HepG2 (cell line): ENCODE measurements at regions not wholly inside any gene's neighbourhood (a gene's known extent, or its start where the extent isn't known, plus 50 kb on each side); places are given as distances from the start of the nearest gene placed in this dataset.

Experiments used
- ATAC-seq: fragments of 200-7000 bp; cut with Tn5 transposase; 3 replicates; pipeline ENCODE4 v1.9.1; 2020; ENCODE audit warnings: mild to moderate bottlenecking, moderate library complexity
- BruUV-seq: library from RNA; stranded (reverse); fragments of 400-500 nt; replicated peaks from 2 replicates; lab custom pipeline; 2021; lab: Mats Ljungman, UMichigan
- CTCF ChIA-PET: fragments of 300-600 bp; formaldehyde crosslinking; extraction: SDS; loops from one replicate; lab custom pipeline; 2021; ENCODE audit warnings: low total read pairs, inconsistent platforms, low intra/inter-chr PET ratio; lab: Yijun Ruan, JAX
- POLR2A ChIA-PET: fragments of 350-600 bp; sonication (Branson Sonifier 250); formaldehyde crosslinking; loops from one replicate; lab custom pipeline; 2020; ENCODE audit warnings: antibody characterized with exemption, inconsistent platforms; lab: Yijun Ruan, JAX
- DNase-seq: peaks from one replicate; pipeline ENCODE4 v3.0.0-alpha.2; 2015; ENCODE audit warnings: low spot score
- FAIRE-seq: peaks from 3 replicates; lab custom pipeline; 2011; peaks lifted over from hg19 to GRCh38; lab: Jason Lieb, UNC
- H2AFZ ChIP-seq: one replicate; pipeline ENCODE4 v1.6.1; 2011; ENCODE audit warnings: low read length, inconsistent platforms
- H3K27ac ChIP-seq: fragments of 300-600 bp; 3 replicates; pipeline ENCODE4 v1.8.0; 2011; ENCODE audit warnings: mixed run types, mild to moderate bottlenecking, mixed read lengths, low read length, inconsistent platforms; ENCODE audit not compliant: insufficient read depth; ENCODE audit errors: extremely low read length
- H3K27me3 ChIP-seq, 2 experiments: fragments of 200-600 bp in 1 of 2; 2 replicates in 1 of 2; 3 replicates in 1 of 2; pipeline versions ENCODE4 v1.6.0 to v1.8.0; 2011; ENCODE audit warnings: low read length in 2 of 2, mild to moderate bottlenecking in 2 of 2, moderate library complexity in 2 of 2, inconsistent platforms in 1 of 2; ENCODE audit not compliant: insufficient read depth in 2 of 2, control insufficient read depth in 1 of 2
- H3K36me3 ChIP-seq, 2 experiments: fragments of 200-600 bp in 1 of 2; replicated peaks in 1 of 2; 2 replicates in 1 of 2; 3 replicates in 1 of 2; pipeline versions ENCODE4 v1.5.1 to v1.8.0; 2011; ENCODE audit warnings: low read length in 2 of 2, inconsistent platforms in 1 of 2; ENCODE audit not compliant: insufficient read depth in 2 of 2, control insufficient read depth in 1 of 2
- H3K4me1 ChIP-seq: 2 replicates; pipeline ENCODE4 v1.5.1; 2012; ENCODE audit warnings: low read length, inconsistent platforms; ENCODE audit not compliant: insufficient read depth
- H3K4me2 ChIP-seq: 2 replicates; pipeline ENCODE4 v1.6.0; 2011; ENCODE audit warnings: low read depth, low read length, inconsistent platforms
- H3K4me3 ChIP-seq, 3 experiments: fragments of 200-600 bp in 1 of 3; sonication (generic), shearing (Covaris generic) in 1 of 3; replicated peaks in 1 of 3; 2 replicates each; pipeline ENCODE4 v1.5.1; 2011 to 2016; ENCODE audit warnings: low read length in 3 of 3, inconsistent platforms in 2 of 3, low read depth in 2 of 3, mild to moderate bottlenecking in 2 of 3, control low read depth in 1 of 3, mixed read lengths in 1 of 3; ENCODE audit not compliant: insufficient read depth in 1 of 3
- H3K79me2 ChIP-seq: one replicate; pipeline ENCODE4 v1.6.1; 2011; ENCODE audit warnings: low read length, inconsistent platforms; ENCODE audit not compliant: insufficient read depth
- H3K9ac ChIP-seq: 2 replicates; pipeline ENCODE4 v1.6.0; 2011; ENCODE audit warnings: mild to moderate bottlenecking, low read depth, low read length, inconsistent platforms; ENCODE audit not compliant: insufficient read depth
- H3K9me3 ChIP-seq: 2 replicates; pipeline ENCODE4 v1.5.1; 2012; ENCODE audit warnings: mild to moderate bottlenecking, low read length
- H4K20me1 ChIP-seq: 2 replicates; pipeline ENCODE4 v1.6.0; 2011; ENCODE audit warnings: inconsistent platforms, mild to moderate bottlenecking, low read length, moderate library complexity; ENCODE audit not compliant: insufficient read depth
- CERS6 ChIP-seq: sonication (generic); formaldehyde crosslinking; IDR thresholded peaks from 2 replicates; pipeline ENCODE4 v1.5.0; 2020; ENCODE audit warnings: missing genetic modification reagents
- EEA1 ChIP-seq: sonication (generic); formaldehyde crosslinking; IDR thresholded peaks from 2 replicates; pipeline ENCODE4 v1.5.1; 2020; ENCODE audit warnings: mild to moderate bottlenecking, missing genetic modification reagents, borderline replicate concordance
- FOSL1 ChIP-seq: sonication (generic); formaldehyde crosslinking; IDR thresholded peaks from 2 replicates; pipeline ENCODE4 v1.9.0; 2021; ENCODE audit warnings: missing genetic modification reagents, borderline replicate concordance
- HMG20B ChIP-seq: conservative IDR thresholded peaks from 2 replicates; pipeline ENCODE4 v1.6.1; 2016; ENCODE audit warnings: missing genetic modification reagents, missing compliant biosample characterization
- HNRNPL ChIP-seq: fragments of 200-400 bp; formaldehyde crosslinking; IDR thresholded peaks from 2 replicates; pipeline ENCODE4 v1.6.1; 2017; ENCODE audit warnings: mild to moderate bottlenecking, low read depth, low read length
- KLF15 ChIP-seq: sonication (generic); formaldehyde crosslinking; IDR thresholded peaks from 2 replicates; pipeline ENCODE4 v1.8.1; 2023; ENCODE audit warnings: borderline replicate concordance, mild to moderate bottlenecking, inconsistent platforms, missing genetic modification reagents, mixed read lengths
- MAF1 ChIP-seq: sonication (generic); formaldehyde crosslinking; IDR thresholded peaks from 2 replicates; pipeline ENCODE4 v1.5.0; 2020; ENCODE audit warnings: missing genetic modification reagents, borderline replicate concordance
- MTA3 ChIP-seq: sonication (generic); formaldehyde crosslinking; IDR thresholded peaks from 2 replicates; pipeline ENCODE4 v1.4.0; 2020; ENCODE audit warnings: missing genetic modification reagents
- MTERF4 ChIP-seq: sonication (generic); formaldehyde crosslinking; IDR thresholded peaks from 2 replicates; pipeline ENCODE4 v1.8.0; 2023; ENCODE audit warnings: mild to moderate bottlenecking, missing genetic modification reagents
- POLR2AphosphoS2 ChIP-seq: IDR thresholded peaks from 2 replicates; pipeline ENCODE4 v1.6.1; 2011; ENCODE audit warnings: low read depth, low read length, improper control_type of control experiment
- RARA ChIP-seq: IDR thresholded peaks from 2 replicates; pipeline ENCODE4 v1.6.1; 2016; ENCODE audit warnings: missing genetic modification reagents, missing compliant biosample characterization
- RFXAP ChIP-seq: sonication (generic); formaldehyde crosslinking; IDR thresholded peaks from 2 replicates; pipeline ENCODE4 v1.4.0; 2020; ENCODE audit warnings: missing genetic modification reagents, borderline replicate concordance
- SPEN ChIP-seq: sonication (generic); formaldehyde crosslinking; IDR thresholded peaks from 2 replicates; pipeline ENCODE4 v1.5.1; 2020; ENCODE audit warnings: low read depth, mild to moderate bottlenecking, missing genetic modification reagents
- TGIF2 ChIP-seq: IDR thresholded peaks from 2 replicates; pipeline ENCODE4 v1.6.1; 2016; ENCODE audit warnings: control low read depth, missing compliant biosample characterization
- ZBTB20 ChIP-seq: sonication (generic); formaldehyde crosslinking; IDR thresholded peaks from 2 replicates; pipeline ENCODE4 v1.8.1; 2023; ENCODE audit warnings: missing genetic modification reagents, low read depth, mild to moderate bottlenecking, borderline replicate concordance
- ZFP90 ChIP-seq: sonication (generic); formaldehyde crosslinking; IDR thresholded peaks from 2 replicates; pipeline ENCODE4 v1.8.0; 2022; ENCODE audit warnings: missing genetic modification reagents, mild to moderate bottlenecking, inconsistent platforms, borderline replicate concordance
- ZNF501 ChIP-seq: sonication (generic); formaldehyde crosslinking; IDR thresholded peaks from 2 replicates; pipeline ENCODE4 v1.5.1; 2020; ENCODE audit warnings: mild to moderate bottlenecking, moderate library complexity, missing genetic modification reagents
- ZNF605 ChIP-seq: sonication (generic); formaldehyde crosslinking; IDR thresholded peaks from 2 replicates; pipeline ENCODE4 v1.8.0; 2022; ENCODE audit warnings: mild to moderate bottlenecking, missing genetic modification reagents
- ZNF773 ChIP-seq: sonication (generic); formaldehyde crosslinking; IDR thresholded peaks from 2 replicates; pipeline ENCODE4 v1.4.0; 2020; ENCODE audit warnings: missing genetic modification reagents, borderline replicate concordance
- WGBS: methylation state at CpG from one replicate; pipeline ENCODE4 v1.1.6; 2017; ENCODE audit warnings: low lambda C conversion rate; 5-methylcytosine and 5-hydroxymethylcytosine counted together
- in situ Hi-C: cut with HindIII; loops from 2 replicates; pipeline ENCODE4 v1.10.0; 2017; ENCODE audit warnings: low pct_unique_long_range_greater_than_20kb; ENCODE audit not compliant: extremely low pct_ligation_motif_present
- intact Hi-C: fragments of 100-400 bp; cut with micrococcal nuclease; formaldehyde crosslinking; loops from one replicate; pipeline ENCODE4 v1.10.0; 2022; ENCODE audit not compliant: unreplicated experiment

- DNase-seq (no peak), FAIRE-seq (no peak), ATAC-seq (no peak)
- Histone ChIP-seq H2AFZ (no peak overlapping the region), H3K27ac (no peak overlapping the region), H3K4me1 (no peaks in the 10 kb centered on the region), H3K27me3 (peaks cover 0 to 7% of the 10 kb centered on the region in 2 experiments; a peak in 1 of 5 replicates), H3K4me3 (no peak overlapping the region), H3K79me2 (no peaks in the 10 kb centered on the region), H3K9ac (no peak overlapping the region), H3K9me3 (no peaks in the 10 kb centered on the region), H4K20me1 (no peaks in the 10 kb centered on the region), H3K4me2 (no peak overlapping the region), H3K36me3 (no peaks in the 10 kb centered on the region)
- no peak for TF ChIP-seq ZNF605 (CRISPR knock-in tag)
- TF ChIP-seq POLR2AphosphoS2 = no peak
- TF ChIP-seq MTA3 (CRISPR knock-in tag) = no peak
- no peak for TF ChIP-seq MAF1 (CRISPR knock-in tag)
- TF ChIP-seq ZNF501 = no peak
- ChIA-PET POLR2A (no interaction called here), CTCF (no interaction called here)
- in situ Hi-C loops = no loop called here
- intact Hi-C loops = no loop called here
- no TSS peak for BruUV-seq
- WGBS = 26% methylated on average over 10 of the region's 10 CpGs
Observed at GRCh38 chr20:60107621-60108390, 149.6 kb downstream of the CDH26 start.

GRCh38 chr20:60108397-60108796 lies 150.2 kb downstream of the CDH26 start:
- Histone ChIP-seq H4K20me1 (no peaks in the 10 kb centered on the region), H2AFZ (no peak overlapping the region), H3K9ac (no peak overlapping the region), H3K4me2 (no peak overlapping the region), H3K79me2 (no peaks in the 10 kb centered on the region), H3K36me3 (no peaks in the 10 kb centered on the region), H3K9me3 (no peaks in the 10 kb centered on the region), H3K27ac (no peak overlapping the region), H3K4me1 (no peaks in the 10 kb centered on the region), H3K27me3 (peaks cover 0 to 7% of the 10 kb centered on the region in 2 experiments; a peak in 1 of 5 replicates), H3K4me3 (no peak overlapping the region)
- intact Hi-C loops = no loop called here
- ChIA-PET CTCF (no interaction called here), POLR2A (no interaction called here)
- FAIRE-seq (no peak), DNase-seq (no peak), ATAC-seq (no peak)
- WGBS = 42% methylated on average over 5 of the region's 5 CpGs
- in situ Hi-C loops = no loop called here
- BruUV-seq = no TSS peak
- TF ChIP-seq MTERF4 (CRISPR knock-in tag) = no peak
- TF ChIP-seq ZFP90 (CRISPR knock-in tag) = no peak
- TF ChIP-seq ZNF773 (CRISPR knock-in tag) = no peak
- no peak for TF ChIP-seq RARA
- TF ChIP-seq TGIF2 = no peak
- no peak for TF ChIP-seq ZBTB20
- TF ChIP-seq HNRNPL = no peak
- TF ChIP-seq EEA1 (CRISPR knock-in tag) = no peak
- no peak for TF ChIP-seq SPEN (CRISPR knock-in tag)
- no peak for TF ChIP-seq FOSL1
- no peak for TF ChIP-seq KLF15
- no peak for TF ChIP-seq CERS6 (CRISPR knock-in tag)
- TF ChIP-seq RFXAP (CRISPR knock-in tag) = no peak
- TF ChIP-seq HMG20B (CRISPR knock-in tag) = no peak
